ENCODE measurements at regions not wholly inside any gene's neighbourhood (a gene's known extent, or its start where the extent isn't known, plus 50 kb on each side); places are given as distances from the start of the nearest gene placed in this dataset.
"Not testable (repeated sequence)": the region's sequence is repeated elsewhere in the genome, so short reads cannot be mapped to it uniquely, and the experiment has no call there.

- not testable (repeated sequence) for DNase-seq (ENCODE audit: low spot score)
Measured at GRCh38 chr17:20683651-20684229, 104.2 kb downstream of the CDRT15L2 start.

- DNase-seq (ENCODE audit: low spot score): not testable (repeated sequence)
Measured at GRCh38 chr17:20684975-20685374, 105.5 kb downstream of the CDRT15L2 start.

- not testable (repeated sequence) for DNase-seq (ENCODE audit: low spot score)
Measured at GRCh38 chr17:20687584-20687983, 108.1 kb downstream of the CDRT15L2 start.

- DNase-seq (ENCODE audit: low spot score): not testable (repeated sequence)
Measured at GRCh38 chr17:20689170-20689749, 109.7 kb downstream of the CDRT15L2 start.

GRCh38 chr17:20692706-20693105 lies 113.2 kb downstream of the CDRT15L2 start:
- DNase-seq (ENCODE audit: low spot score): not testable (repeated sequence)

GRCh38 chr17:20695871-20696270 lies 116.3 kb downstream of the CDRT15L2 start:
- DNase-seq (ENCODE audit: low spot score): not testable (repeated sequence)

- not testable (repeated sequence) for DNase-seq (ENCODE audit: low spot score)
Measured at GRCh38 chr17:20698463-20699206, 119.1 kb downstream of the CDRT15L2 start.

GRCh38 chr17:20700528-20700927 lies 121.0 kb downstream of the CDRT15L2 start:
- not testable (repeated sequence) for DNase-seq (ENCODE audit: low spot score)

GRCh38 chr17:20701366-20701765 lies 121.8 kb downstream of the CDRT15L2 start:
- not testable (repeated sequence) for DNase-seq (ENCODE audit: low spot score)

GRCh38 chr17:20702692-20703091 lies 123.2 kb downstream of the CDRT15L2 start:
- no peak for DNase-seq (ENCODE audit: low spot score)

GRCh38 chr17:20703781-20704180 lies 124.3 kb downstream of the CDRT15L2 start:
- no peak for DNase-seq (ENCODE audit: low spot score)

- DNase-seq (ENCODE audit: low spot score): not testable (repeated sequence)
Measured at GRCh38 chr17:20705186-20705585, 125.7 kb downstream of the CDRT15L2 start.

- no peak for DNase-seq (ENCODE audit: low spot score)
Measured at GRCh38 chr17:20706751-20707373, 127.3 kb downstream of the CDRT15L2 start.

- not testable (repeated sequence) for DNase-seq (ENCODE audit: low spot score)
Measured at GRCh38 chr17:20708821-20709220, 129.3 kb downstream of the CDRT15L2 start.

- not testable (repeated sequence) for DNase-seq (ENCODE audit: low spot score)
Measured at GRCh38 chr17:20716481-20716880, 137.0 kb downstream of the CDRT15L2 start.

GRCh38 chr17:20721171-20721570 lies 141.6 kb downstream of the CDRT15L2 start:
- no peak for DNase-seq (ENCODE audit: low spot score)

GRCh38 chr17:20724391-20724790 lies 144.9 kb downstream of the CDRT15L2 start:
- not testable (repeated sequence) for DNase-seq (ENCODE audit: low spot score)

- not testable (repeated sequence) for DNase-seq (ENCODE audit: low spot score)
Measured at GRCh38 chr17:20727201-20727600, 147.7 kb downstream of the CDRT15L2 start.

GRCh38 chr17:20728181-20728580 lies 148.7 kb downstream of the CDRT15L2 start:
- DNase-seq (ENCODE audit: low spot score): no peak

- DNase-seq (ENCODE audit: low spot score): not testable (repeated sequence)
Measured at GRCh38 chr17:20731131-20731530, 151.6 kb downstream of the CDRT15L2 start.

- DNase-seq (ENCODE audit: low spot score): no peak
Measured at GRCh38 chr17:20733923-20734322, 154.4 kb downstream of the CDRT15L2 start.

- no peak for DNase-seq (ENCODE audit: low spot score)
Measured at GRCh38 chr17:20735796-20736195, 156.3 kb downstream of the CDRT15L2 start.

GRCh38 chr17:20737636-20738035 lies 158.1 kb downstream of the CDRT15L2 start:
- not testable (repeated sequence) for DNase-seq (ENCODE audit: low spot score)

Data from kidney capillary endothelial cell (primary cell).